ENCODE measurements at regions not wholly inside any gene's neighbourhood (a gene's known extent, or its start where the extent isn't known, plus 50 kb on each side); places are given as distances from the start of the nearest gene placed in this dataset.

- TF ChIP-seq CTCF (IDR thresholded peaks at IDR 0.05) (no peak), POLR2A (IDR thresholded peaks at IDR 0.05) (no peak)
These were observed 475.3 kb upstream of the AUTS2 start for GRCh38 chr7:69122953-69123352.
